Non-pigmented ciliary epithelial cell (primary cell): ENCODE measurements at regions not wholly inside any gene's neighbourhood (a gene's known extent, or its start where the extent isn't known, plus 50 kb on each side); places are given as distances from the start of the nearest gene placed in this dataset.
"Not testable (repeated sequence)": the region's sequence is repeated elsewhere in the genome, so short reads cannot be mapped to it uniquely, and the experiment has no call there.

Source experiments
- DNase-seq: peaks from one replicate; pipeline ENCODE4 v3.0.0-alpha.2; 2010; ENCODE audit warnings: low read depth

- no peak for DNase-seq
These were observed 73.4 kb upstream of the HMGXB4 start for GRCh38 chr22:35183917-35184316.

DNA sequence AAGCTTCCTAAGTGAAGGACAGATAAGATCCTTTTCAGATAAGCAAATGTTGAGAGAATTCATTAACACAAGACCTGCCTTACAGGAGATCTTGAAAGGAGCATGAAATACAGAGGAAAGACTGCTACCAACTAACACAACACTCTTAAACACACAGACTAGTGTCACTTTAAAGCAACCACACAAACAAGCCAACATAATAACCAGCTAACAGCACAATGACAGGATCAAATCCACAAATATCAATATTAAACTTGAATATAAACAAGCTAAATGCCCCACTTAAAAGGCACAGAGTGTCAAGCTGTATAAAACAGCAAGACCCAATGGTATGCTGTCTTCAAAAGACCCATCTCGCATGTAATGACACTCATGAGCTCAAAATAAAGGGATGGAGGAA lies 70.8 kb upstream of the HMGXB4 start:
- no peak for DNase-seq

- not testable (repeated sequence) for DNase-seq
These were observed 68.4 kb upstream of the HMGXB4 start for GRCh38 chr22:35188930-35189329.

GRCh38 chr22:35189559-35189958 lies 67.7 kb upstream of the HMGXB4 start:
- DNase-seq, result no peak

DNA sequence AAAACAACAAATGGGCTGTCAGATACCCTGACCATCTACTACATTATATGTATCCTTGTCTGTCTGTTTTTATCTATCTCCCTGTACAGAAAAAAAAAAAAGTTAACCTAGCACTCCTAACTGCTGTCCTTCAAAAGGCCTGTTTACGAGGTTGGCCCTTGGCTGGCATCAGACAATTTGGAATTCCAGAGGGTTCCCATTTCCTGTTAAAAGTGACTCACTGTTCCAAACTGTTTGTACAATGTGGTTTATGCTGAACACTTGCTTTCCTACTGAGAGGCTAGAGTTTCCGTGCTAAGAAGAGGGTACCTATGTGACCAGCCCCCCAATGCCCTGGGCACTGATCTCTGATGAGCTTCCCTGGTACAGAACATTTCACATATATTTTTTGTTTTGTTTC lies 65.9 kb upstream of the HMGXB4 start:
- no peak for DNase-seq

GRCh38 chr22:35192129-35192918 lies 65.0 kb upstream of the HMGXB4 start:
- DNase-seq, result no peak

DNA sequence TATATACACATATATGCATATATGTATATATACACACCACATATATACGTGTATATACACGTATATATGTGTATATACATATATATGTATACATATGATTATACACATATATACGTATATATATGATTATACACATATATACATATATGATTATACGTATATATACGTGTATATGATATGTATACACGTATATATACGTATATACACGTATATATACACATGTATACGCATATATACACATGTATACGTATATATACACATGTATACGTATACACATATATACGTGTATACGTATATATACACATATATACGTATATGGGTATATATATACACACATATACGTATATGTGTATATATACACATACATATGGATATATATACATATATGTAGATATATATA lies 62.1 kb upstream of the HMGXB4 start:
- no peak for DNase-seq

- DNase-seq, result no peak
These were observed 61.5 kb upstream of the HMGXB4 start for GRCh38 chr22:35195821-35196220.

DNA sequence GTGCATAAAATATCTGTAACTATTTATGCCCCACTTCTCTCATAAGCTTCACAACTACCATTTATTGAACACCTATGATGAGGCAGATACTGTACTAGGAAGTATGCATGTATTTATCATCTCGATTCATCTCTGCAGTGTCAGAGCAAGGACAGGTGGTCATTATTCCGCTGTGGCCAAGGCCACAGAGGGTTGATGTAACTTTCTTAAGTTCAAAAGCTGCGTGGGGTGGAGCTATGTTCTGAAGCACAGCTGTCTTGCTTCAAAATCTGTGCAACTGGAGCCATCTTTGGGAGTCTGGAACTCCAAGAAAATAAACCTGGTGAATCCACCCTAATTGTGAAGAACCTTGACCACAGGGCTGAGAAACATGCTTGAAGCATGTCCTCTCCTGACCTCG lies 60.2 kb upstream of the HMGXB4 start:
- no peak for DNase-seq

DNA sequence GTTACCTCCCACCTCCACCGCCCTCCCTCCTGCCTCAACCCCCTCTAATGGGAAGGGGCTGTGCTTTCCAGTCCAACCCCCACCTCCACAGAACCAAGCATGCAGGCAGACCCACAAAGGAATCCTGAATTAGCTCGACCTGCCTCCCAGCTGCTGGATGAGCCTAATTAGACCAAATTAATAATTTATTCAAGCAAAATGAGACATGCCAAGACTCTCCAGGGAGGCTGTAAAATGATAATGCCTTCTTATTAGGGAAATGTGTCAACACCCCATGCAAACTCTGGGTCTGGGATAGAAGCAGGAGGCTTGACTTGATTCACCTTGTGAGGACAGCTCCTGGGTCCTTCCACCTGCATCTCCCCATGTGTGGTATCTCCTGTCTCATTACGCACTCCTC lies 59.4 kb upstream of the HMGXB4 start:
- no peak for DNase-seq

- DNase-seq, result no peak
These were observed 58.6 kb upstream of the HMGXB4 start for GRCh38 chr22:35198738-35199137.

- no peak for DNase-seq
These were observed 54.9 kb upstream of the HMGXB4 start for GRCh38 chr22:35202376-35202775.

GRCh38 chr22:35203583-35203982 lies 53.7 kb upstream of the HMGXB4 start:
- no peak for DNase-seq

DNA sequence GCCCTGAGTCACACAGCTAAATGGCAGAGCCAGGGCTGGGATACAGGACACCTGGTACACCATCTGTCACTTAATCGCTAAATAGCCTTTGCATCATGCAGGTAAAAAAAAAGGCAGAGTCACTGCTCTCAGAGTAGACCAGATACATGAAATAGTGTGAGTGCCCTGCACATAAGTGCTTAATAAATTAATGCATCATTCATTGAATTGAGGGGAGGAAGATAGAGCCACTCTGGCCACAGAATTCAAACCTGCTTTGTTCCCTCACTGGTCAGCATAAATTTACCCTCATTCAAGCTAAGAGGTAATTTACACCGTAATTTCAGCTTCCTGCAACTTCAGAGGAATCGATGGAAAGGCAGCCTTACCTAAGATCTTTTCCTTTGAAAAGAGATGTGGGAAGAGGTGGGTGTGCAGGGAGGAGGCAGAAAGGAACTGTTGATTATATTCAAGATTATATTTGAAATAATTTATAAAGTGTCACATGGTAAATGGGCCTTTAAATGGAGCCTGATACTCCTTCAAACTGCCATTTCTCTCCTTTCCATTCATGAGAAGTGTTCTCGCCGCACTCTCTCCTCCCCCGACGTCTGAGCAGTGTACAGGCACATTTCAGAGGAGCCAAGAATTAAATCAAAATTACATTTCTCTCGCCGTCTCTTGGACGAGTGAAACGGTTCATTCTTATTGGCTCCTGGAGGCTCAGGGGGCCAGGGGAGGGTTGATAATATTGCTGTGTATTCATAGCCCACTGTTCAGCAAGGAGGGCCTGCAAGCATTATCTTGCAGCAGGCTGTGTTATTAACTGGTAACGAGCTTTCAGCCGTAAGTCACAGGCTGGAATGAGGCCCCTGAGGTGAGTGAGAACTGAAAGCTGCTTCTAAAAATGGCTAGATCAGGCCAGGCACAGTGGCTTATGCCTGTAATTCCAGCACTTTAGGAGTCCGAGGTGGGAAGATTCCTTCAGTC lies 52.2 kb upstream of the HMGXB4 start:
- DNase-seq, result no peak

GRCh38 chr22:35205961-35206360 lies 51.3 kb upstream of the HMGXB4 start:
- no peak for DNase-seq

- no peak for DNase-seq
These were observed 50.4 kb upstream of the HMGXB4 start for GRCh38 chr22:35206889-35207288.
